ENCODE measurements at regions not wholly inside any gene's neighbourhood (a gene's known extent, or its start where the extent isn't known, plus 50 kb on each side); places are given as distances from the start of the nearest gene placed in this dataset.

DNA sequence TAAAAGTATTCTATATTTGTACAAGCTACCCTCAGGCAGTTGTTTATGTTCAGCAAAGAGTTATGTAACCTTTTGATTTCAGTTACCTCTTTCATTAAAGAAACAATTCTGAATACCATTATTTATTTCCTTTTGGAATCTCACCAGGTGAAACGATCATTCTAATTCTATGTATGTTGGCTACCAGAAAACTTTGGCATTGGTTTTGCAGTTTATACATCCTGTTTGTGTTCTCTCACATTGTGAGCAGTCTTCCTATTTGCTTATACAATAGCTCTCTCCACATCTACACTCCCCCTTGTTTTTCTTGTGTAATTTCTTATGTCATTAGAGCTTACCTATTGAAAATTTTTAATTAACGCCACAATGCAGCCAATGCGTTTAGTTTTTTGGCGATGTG is 276.0 kb upstream of the MPDZ start:
- no peak for TF ChIP-seq EZH2 (IDR thresholded peaks at IDR 0.05)
- TF ChIP-seq POLR2AphosphoS5 (IDR thresholded peaks at IDR 0.05; ENCODE audit: borderline replicate concordance, low read depth, low read length) = no peak
- TF ChIP-seq FOXP2 (optimal IDR thresholded peaks at IDR 0.05; ENCODE audit: control extremely low read depth, extremely low read length, insufficient read depth) = no peak

All from SK-N-MC (cell line).